ENCODE measurements at regions not wholly inside any gene's neighbourhood (a gene's known extent, or its start where the extent isn't known, plus 50 kb on each side); places are given as distances from the start of the nearest gene placed in this dataset.

- Histone ChIP-seq H3K27ac (no peak overlapping the region), H3K4me3 (no peak overlapping the region), H3K4me1 (no peaks in the 10 kb centered on the region), H3K9me3 (no peaks in the 10 kb centered on the region), H3K27me3 (no peaks in the 10 kb centered on the region), H3K36me3 (no peaks in the 10 kb centered on the region)
- no peak for TF ChIP-seq CTCF (IDR thresholded peaks at IDR 0.05)
- ATAC-seq = no peak
- 45 to 47% methylated on average over 12 of the region's 12 CpGs for WGBS, 2 donors
- no peak for FAIRE-seq
- no peak for DNase-seq
- intact Hi-C loops (cut with DNase I) = no loop called here
Measured at GRCh38 chr13:91216928-91217700, 130.4 kb upstream of the MIR17HG start.

- FAIRE-seq (no peak), DNase-seq (no peak), ATAC-seq (no peak)
- Histone ChIP-seq H3K27me3 (no peaks in the 10 kb centered on the region), H3K9me3 (no peaks in the 10 kb centered on the region), H3K4me1 (no peaks in the 10 kb centered on the region), H3K27ac (no peak overlapping the region), H3K36me3 (no peaks in the 10 kb centered on the region), H3K4me3 (no peak overlapping the region)
- WGBS, 2 donors = 72 to 76% methylated on average over 1 of the region's 1 CpG
- intact Hi-C loops (cut with DNase I) = no loop called here
- TF ChIP-seq CTCF (IDR thresholded peaks at IDR 0.05) = no peak
Measured at GRCh38 chr13:91219201-91219600, 128.3 kb upstream of the MIR17HG start.

- no peak for DNase-seq
- H3K36me3 ChIP-seq = no peaks in the 10 kb centered on the region
- no peaks in the 10 kb centered on the region for H3K9me3 ChIP-seq
- TF ChIP-seq CTCF (IDR thresholded peaks at IDR 0.05) = no peak
- no peak overlapping the region for H3K27ac ChIP-seq
- FAIRE-seq = no peak
- H3K4me3 ChIP-seq = no peak overlapping the region
- intact Hi-C loops (cut with DNase I) = no loop called here
- 35 to 53% methylated on average over 1 of the region's 1 CpG for WGBS, 2 donors
- ATAC-seq = no peak
- H3K27me3 ChIP-seq = no peaks in the 10 kb centered on the region
- H3K4me1 ChIP-seq = no peaks in the 10 kb centered on the region
Measured at GRCh38 chr13:91220872-91221271, 126.6 kb upstream of the MIR17HG start.

- ATAC-seq (no peak), DNase-seq (no peak), FAIRE-seq (no peak)
- TF ChIP-seq CTCF (IDR thresholded peaks at IDR 0.05) = no peak
- Histone ChIP-seq H3K36me3 (no peaks in the 10 kb centered on the region), H3K27ac (no peak overlapping the region), H3K27me3 (no peaks in the 10 kb centered on the region), H3K4me3 (no peak overlapping the region), H3K9me3 (no peaks in the 10 kb centered on the region), H3K4me1 (no peaks in the 10 kb centered on the region)
- 41 to 58% methylated on average over 1 of the region's 1 CpG for WGBS, 2 donors
- intact Hi-C loops (cut with DNase I) = no loop called here
Measured at GRCh38 chr13:91228108-91228507, 119.4 kb upstream of the MIR17HG start.

- no peaks in the 10 kb centered on the region for H3K9me3 ChIP-seq
- H3K4me3 ChIP-seq = no peak overlapping the region
- no peaks in the 10 kb centered on the region for H3K27me3 ChIP-seq
- no peak for FAIRE-seq
- WGBS, 2 donors = 53 to 66% methylated on average over 1 of the region's 1 CpG
- TF ChIP-seq CTCF (IDR thresholded peaks at IDR 0.05) = no peak
- DNase-seq = no peak
- intact Hi-C loops (cut with DNase I) = no loop called here
- H3K4me1 ChIP-seq = no peaks in the 10 kb centered on the region
- no peak for ATAC-seq
- no peak overlapping the region for H3K27ac ChIP-seq
- no peaks in the 10 kb centered on the region for H3K36me3 ChIP-seq
Measured at GRCh38 chr13:91228940-91229339, 118.5 kb upstream of the MIR17HG start.
